Lower leg skin (tissue), 3 donors: ENCODE measurements at regions not wholly inside any gene's neighbourhood (a gene's known extent, or its start where the extent isn't known, plus 50 kb on each side); places are given as distances from the start of the nearest gene placed in this dataset.

ENCODE experiments used
- POLR2A ChIP-seq, 2 donors: fragments of 450-650 bp; IDR thresholded peaks; one replicate each; pipeline ENCODE4 v1.6.1; 2016 to 2017; ENCODE audit warnings: antibody characterized with exemption in 2 of 2, mild to moderate bottlenecking in 1 of 2, moderate library complexity in 1 of 2
- TF ChIP-seq, protein P1 (sequence below), 3 donors: fragments of 450-650 bp; IDR thresholded peaks; one replicate each; pipeline ENCODE4 v1.5.1; 2016; ENCODE audit warnings: antibody characterized with exemption in 3 of 3, mild to moderate bottlenecking in 3 of 3, moderate library complexity in 2 of 3

- TF ChIP-seq, protein P1, sequence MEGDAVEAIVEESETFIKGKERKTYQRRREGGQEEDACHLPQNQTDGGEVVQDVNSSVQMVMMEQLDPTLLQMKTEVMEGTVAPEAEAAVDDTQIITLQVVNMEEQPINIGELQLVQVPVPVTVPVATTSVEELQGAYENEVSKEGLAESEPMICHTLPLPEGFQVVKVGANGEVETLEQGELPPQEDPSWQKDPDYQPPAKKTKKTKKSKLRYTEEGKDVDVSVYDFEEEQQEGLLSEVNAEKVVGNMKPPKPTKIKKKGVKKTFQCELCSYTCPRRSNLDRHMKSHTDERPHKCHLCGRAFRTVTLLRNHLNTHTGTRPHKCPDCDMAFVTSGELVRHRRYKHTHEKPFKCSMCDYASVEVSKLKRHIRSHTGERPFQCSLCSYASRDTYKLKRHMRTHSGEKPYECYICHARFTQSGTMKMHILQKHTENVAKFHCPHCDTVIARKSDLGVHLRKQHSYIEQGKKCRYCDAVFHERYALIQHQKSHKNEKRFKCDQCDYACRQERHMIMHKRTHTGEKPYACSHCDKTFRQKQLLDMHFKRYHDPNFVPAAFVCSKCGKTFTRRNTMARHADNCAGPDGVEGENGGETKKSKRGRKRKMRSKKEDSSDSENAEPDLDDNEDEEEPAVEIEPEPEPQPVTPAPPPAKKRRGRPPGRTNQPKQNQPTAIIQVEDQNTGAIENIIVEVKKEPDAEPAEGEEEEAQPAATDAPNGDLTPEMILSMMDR (IDR thresholded peaks at IDR 0.05), result no peak
- no peak for TF ChIP-seq POLR2A (IDR thresholded peaks at IDR 0.05)
These were observed 863.6 kb upstream of the MIR17HG start for GRCh38 chr13:90483906-90484305.
